ENCODE measurements at regions not wholly inside any gene's neighbourhood (a gene's known extent, or its start where the extent isn't known, plus 50 kb on each side); places are given as distances from the start of the nearest gene placed in this dataset.
A peak's percentile ranks its signal among the peaks of the same experiment; 100 is the strongest.

DNA sequence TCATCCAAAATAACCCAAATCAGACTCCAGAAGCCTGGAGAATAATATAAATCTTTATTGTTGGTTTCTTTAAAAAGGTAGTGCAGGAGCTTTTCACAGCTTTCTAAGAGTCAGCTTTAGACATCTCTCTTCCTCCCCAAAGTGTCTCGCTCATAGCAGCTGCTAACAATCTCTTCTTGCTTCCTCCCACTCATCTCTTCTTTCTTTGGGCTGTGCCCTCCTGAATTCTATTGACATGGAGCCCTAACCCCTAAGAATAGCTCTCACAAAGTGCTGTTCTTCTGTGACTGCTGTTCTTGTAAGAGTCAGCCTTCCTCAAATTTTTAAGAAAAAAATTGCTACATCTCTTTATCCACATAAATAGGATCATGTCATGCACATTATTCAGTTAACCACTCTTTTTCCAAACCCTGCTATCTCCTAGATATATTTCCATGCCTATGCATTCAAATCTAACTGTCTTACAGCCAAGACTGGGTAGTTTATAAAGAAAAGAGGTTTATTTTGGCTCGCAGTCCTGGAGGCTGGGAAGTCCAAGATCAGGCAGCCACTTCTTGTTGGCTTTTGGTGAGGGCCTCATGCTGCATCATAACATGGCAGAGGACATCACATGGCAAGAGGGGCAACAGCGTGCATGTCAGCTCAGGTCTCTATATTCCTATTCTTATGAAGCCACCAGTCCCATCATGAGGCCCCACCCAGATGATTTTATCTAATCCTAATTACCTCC lies 301.0 kb upstream of the POU3F1 start:
- Histone ChIP-seq H4K20me1 (ENCODE audit: low read depth) (no peaks in the 10 kb centered on the region), H3K4me3 (no peak overlapping the region), H3K36me3 (no peaks in the 10 kb centered on the region), H3K4me2 (no peak overlapping the region), H3F3A (ENCODE audit: low read depth) (no peaks in the 10 kb centered on the region), H2AFZ (replicated peaks) (no peak overlapping the region), H3K27ac (no peak overlapping the region), H3K79me2 (ENCODE audit: low read depth) (no peaks in the 10 kb centered on the region), H3K9ac (no peak overlapping the region), H3K9me3 (ENCODE audit: low read depth) (no peaks in the 10 kb centered on the region), H3K4me1 (peaks cover 8% of the 10 kb centered on the region), H3K27me3 (no peaks in the 10 kb centered on the region)
- Mint-ChIP-seq H3K9me3 (peaks cover 18% of the 10 kb centered on the region), H3K27me3 (ENCODE audit: insufficient read depth, low read depth) (peaks cover 6% of the 10 kb centered on the region), H3K4me3 (no peak overlapping the region), H3K4me1 (peaks cover 10% of the 10 kb centered on the region), H3K27ac (no peak overlapping the region), H3K36me3 (no peaks in the 10 kb centered on the region)
- no peak for DNase-seq (ENCODE audit: low spot score)
- TF ChIP-seq, protein P1, sequence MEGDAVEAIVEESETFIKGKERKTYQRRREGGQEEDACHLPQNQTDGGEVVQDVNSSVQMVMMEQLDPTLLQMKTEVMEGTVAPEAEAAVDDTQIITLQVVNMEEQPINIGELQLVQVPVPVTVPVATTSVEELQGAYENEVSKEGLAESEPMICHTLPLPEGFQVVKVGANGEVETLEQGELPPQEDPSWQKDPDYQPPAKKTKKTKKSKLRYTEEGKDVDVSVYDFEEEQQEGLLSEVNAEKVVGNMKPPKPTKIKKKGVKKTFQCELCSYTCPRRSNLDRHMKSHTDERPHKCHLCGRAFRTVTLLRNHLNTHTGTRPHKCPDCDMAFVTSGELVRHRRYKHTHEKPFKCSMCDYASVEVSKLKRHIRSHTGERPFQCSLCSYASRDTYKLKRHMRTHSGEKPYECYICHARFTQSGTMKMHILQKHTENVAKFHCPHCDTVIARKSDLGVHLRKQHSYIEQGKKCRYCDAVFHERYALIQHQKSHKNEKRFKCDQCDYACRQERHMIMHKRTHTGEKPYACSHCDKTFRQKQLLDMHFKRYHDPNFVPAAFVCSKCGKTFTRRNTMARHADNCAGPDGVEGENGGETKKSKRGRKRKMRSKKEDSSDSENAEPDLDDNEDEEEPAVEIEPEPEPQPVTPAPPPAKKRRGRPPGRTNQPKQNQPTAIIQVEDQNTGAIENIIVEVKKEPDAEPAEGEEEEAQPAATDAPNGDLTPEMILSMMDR (IDR thresholded peaks at IDR 0.05): no peak
- no peak for TF ChIP-seq EZH2 (IDR thresholded peaks at IDR 0.05)

DNA sequence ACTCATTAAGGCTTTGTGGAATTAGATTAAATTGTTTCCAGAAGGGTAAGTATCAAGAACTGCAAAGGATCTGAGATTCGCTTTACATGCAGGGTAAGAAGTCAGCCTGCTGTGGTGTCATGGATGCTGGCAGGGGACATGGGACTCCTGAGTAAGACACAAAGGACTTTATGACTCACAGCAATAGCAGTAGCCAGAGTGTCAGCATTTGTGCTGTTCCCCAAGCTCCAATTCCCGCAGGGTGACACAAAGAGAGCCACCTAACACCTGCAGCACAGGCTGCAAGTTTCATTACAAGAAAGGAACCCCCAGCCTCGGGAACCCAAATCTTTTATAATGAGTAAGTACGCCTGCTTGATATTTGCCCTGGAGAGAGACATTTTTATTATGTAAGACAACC lies 298.1 kb upstream of the POU3F1 start:
- H3K4me1 Mint-ChIP-seq: peaks cover 9% of the 10 kb centered on the region
- no peaks in the 10 kb centered on the region for H3K9me3 ChIP-seq (ENCODE audit: low read depth)
- peaks cover 8% of the 10 kb centered on the region for H3K4me1 ChIP-seq
- no peaks in the 10 kb centered on the region for H4K20me1 ChIP-seq (ENCODE audit: low read depth)
- no peak overlapping the region for H3K27ac Mint-ChIP-seq
- H3K9me3 Mint-ChIP-seq: peaks cover 20% of the 10 kb centered on the region
- peaks cover 6% of the 10 kb centered on the region for H3K27me3 Mint-ChIP-seq (ENCODE audit: insufficient read depth, low read depth)
- no peak overlapping the region for H3K4me2 ChIP-seq
- no peak overlapping the region for H3K9ac ChIP-seq
- no peak overlapping the region for H3K27ac ChIP-seq
- H3K4me3 Mint-ChIP-seq: no peak overlapping the region
- no peak overlapping the region for H3K4me3 ChIP-seq
- no peaks in the 10 kb centered on the region for H3K27me3 ChIP-seq
- DNase-seq (ENCODE audit: low spot score): peak; percentile 12
- no peaks in the 10 kb centered on the region for H3K79me2 ChIP-seq (ENCODE audit: low read depth)
- no peaks in the 10 kb centered on the region for H3F3A ChIP-seq (ENCODE audit: low read depth)
- no peak for TF ChIP-seq EZH2phosphoT487 (IDR thresholded peaks at IDR 0.05)
- TF ChIP-seq EZH2 (IDR thresholded peaks at IDR 0.05): no peak
- TF ChIP-seq, protein P1 (IDR thresholded peaks at IDR 0.05): no peak
- H3K36me3 Mint-ChIP-seq: no peaks in the 10 kb centered on the region
- H2AFZ ChIP-seq (replicated peaks): peak overlapping the region; percentile 12
- H3K36me3 ChIP-seq: no peaks in the 10 kb centered on the region

DNA sequence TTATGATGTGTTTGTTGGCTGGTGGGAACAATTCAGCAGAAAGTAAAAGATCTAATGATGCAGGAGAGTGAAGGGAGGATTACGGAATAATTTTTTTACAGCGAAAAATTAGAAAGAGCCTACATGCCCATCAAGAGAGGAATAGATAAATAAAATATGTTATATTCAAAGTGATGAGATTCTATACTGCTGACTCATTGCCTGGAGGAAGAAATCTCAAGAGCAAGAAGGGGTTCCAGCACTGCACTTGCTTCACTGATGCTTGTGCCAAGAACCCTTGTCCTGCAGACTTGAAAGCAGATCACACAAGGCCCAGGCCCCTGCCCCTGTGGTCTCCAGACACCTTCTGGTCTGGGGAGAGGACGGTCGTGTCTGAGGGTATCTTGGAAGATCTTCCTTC lies 295.1 kb upstream of the POU3F1 start:
- Mint-ChIP-seq H3K9me3 (peaks cover 7% of the 10 kb centered on the region), H3K27me3 (ENCODE audit: insufficient read depth, low read depth) (peaks cover 9% of the 10 kb centered on the region), H3K4me1 (peaks cover 16% of the 10 kb centered on the region)

More for the DNA sequence above, 295.1 kb upstream of the POU3F1 start:
- Histone ChIP-seq H3K27ac (no peak overlapping the region), H3K4me2 (no peak overlapping the region), H3K9me3 (ENCODE audit: low read depth) (no peaks in the 10 kb centered on the region), H3K36me3 (no peaks in the 10 kb centered on the region), H3K27me3 (no peaks in the 10 kb centered on the region), H3K79me2 (ENCODE audit: low read depth) (no peaks in the 10 kb centered on the region), H2AFZ (replicated peaks) (no peak overlapping the region), H3F3A (ENCODE audit: low read depth) (no peaks in the 10 kb centered on the region), H4K20me1 (ENCODE audit: low read depth) (no peaks in the 10 kb centered on the region), H3K4me1 (peaks cover 8% of the 10 kb centered on the region), H3K9ac (no peak overlapping the region), H3K4me3 (no peak overlapping the region)
- H3K27ac Mint-ChIP-seq: no peak overlapping the region
- H3K4me3 Mint-ChIP-seq: no peak overlapping the region
- no peaks in the 10 kb centered on the region for H3K36me3 Mint-ChIP-seq
- no peak for DNase-seq (ENCODE audit: low spot score)
- TF ChIP-seq EZH2phosphoT487 (IDR thresholded peaks at IDR 0.05) (no peak), EZH2 (IDR thresholded peaks at IDR 0.05) (no peak)
- TF ChIP-seq, protein P1 (IDR thresholded peaks at IDR 0.05): no peak
